HG03342 (cell line): ENCODE measurements at regions not wholly inside any gene's neighbourhood (a gene's known extent, or its start where the extent isn't known, plus 50 kb on each side); places are given as distances from the start of the nearest gene placed in this dataset.
"Not testable (repeated sequence)": the region's sequence is repeated elsewhere in the genome, so short reads cannot be mapped to it uniquely, and the experiment has no call there.

Experiments
- ATAC-seq: cut with Tn5 transposase; IDR thresholded peaks from one replicate; pipeline ENCODE4 v1.9.1; 2021; ENCODE audit warnings: mild to moderate bottlenecking, moderate library complexity; ENCODE audit not compliant: unreplicated experiment

DNA sequence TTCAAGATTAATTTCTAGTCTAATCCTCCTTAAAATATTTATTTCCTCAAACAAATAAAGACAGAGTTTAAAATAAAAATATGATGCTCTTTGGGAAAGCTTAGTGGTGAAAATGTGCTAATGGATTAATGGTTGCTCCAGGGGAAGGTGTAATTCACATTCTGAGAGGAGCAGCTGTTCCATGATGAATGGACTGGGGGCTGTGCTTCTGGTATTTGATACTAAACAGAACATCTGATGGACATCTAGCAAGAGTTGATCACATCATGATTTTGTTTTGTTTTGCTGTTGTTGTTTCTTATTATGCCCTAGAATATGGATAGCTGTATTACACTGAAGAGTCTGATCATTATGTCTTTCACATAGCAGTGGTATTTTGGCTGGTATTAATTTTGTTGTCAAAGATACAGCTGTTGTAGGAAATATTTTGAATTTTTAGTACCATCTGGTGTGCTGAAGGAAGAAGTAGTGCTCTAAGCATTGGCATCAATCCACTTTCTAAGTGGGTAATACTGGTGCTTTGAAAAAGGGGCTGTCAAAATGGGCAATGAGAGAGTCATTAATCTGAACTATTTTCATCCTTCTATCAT lies 296.4 kb downstream of the ADAMTS20 start:
- ATAC-seq = no peak

DNA sequence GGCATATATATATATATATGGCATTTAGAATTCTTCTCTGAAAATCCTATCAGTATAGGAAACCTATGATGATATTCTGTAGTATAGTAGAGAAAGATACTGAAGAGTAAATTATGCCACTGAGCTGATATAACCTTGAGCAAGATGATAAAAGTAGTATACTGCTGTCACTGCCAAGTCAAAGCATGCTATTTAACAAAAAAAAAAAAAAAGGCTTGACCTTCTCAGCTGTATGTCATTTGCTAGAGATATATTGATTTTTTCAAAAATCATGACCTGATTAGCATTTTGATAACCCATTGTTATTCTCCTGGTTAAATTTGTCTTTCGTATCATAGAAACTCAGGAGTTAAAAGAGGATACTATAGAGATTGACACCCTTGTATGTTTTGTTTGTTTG lies 299.4 kb downstream of the ADAMTS20 start:
- no peak for ATAC-seq

DNA sequence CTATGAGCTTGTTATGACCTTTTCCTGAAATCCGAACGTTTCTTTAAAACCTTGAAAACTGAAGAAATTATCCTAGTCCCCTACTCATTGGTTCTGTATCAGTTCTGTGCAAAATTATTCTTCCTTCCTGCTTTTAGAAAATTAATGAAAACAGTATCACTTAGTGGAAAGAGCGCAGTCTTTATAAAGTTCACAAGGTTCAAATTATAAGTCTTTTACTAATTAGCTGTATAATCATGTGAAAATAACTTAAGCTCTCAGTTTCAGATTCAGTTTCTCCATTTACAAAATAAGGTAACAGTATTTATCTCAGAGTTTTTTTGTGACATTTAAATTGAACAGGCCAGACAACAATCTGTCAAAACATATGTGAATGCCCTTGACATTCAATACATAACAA lies 306.1 kb downstream of the ADAMTS20 start:
- ATAC-seq = no peak

DNA sequence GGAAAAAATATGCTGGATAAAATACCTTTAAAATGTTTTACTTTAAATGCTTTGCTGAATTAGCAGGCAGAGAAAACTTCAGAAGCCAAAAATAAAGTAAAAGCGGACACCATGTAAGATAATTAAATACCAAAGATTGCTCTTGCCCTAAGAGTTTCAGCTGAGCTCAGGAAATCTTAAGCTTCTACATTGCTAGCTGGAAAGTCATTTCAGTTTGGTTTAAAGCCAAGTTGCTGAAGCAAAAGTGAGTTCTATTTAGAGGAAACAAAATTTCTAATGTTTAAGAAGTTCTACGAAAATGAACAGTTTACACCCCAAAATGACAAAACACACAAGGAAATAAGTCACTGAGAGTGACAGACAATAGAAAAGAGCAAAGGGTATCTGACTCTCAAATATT lies 310.0 kb downstream of the ADAMTS20 start:
- ATAC-seq = no peak

DNA sequence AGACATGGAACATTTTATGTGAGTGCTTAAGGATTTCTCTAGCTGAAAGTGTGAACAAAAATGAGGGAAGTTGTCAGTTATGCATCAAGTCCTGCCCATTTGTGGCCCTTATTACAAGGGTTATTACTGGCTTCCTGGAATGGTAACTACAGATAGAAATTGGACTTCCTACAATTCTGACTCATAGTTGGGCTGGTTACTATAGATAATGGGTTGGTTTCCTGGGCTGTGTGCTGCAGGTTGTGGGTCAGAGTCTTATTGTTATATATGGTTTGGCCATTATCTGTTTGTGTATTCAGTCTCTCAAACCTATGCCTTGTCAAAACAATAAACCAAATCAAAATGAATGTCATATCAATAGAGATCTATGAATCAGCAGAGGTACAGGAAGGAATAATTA lies 313.7 kb downstream of the ADAMTS20 start:
- no peak for ATAC-seq

DNA sequence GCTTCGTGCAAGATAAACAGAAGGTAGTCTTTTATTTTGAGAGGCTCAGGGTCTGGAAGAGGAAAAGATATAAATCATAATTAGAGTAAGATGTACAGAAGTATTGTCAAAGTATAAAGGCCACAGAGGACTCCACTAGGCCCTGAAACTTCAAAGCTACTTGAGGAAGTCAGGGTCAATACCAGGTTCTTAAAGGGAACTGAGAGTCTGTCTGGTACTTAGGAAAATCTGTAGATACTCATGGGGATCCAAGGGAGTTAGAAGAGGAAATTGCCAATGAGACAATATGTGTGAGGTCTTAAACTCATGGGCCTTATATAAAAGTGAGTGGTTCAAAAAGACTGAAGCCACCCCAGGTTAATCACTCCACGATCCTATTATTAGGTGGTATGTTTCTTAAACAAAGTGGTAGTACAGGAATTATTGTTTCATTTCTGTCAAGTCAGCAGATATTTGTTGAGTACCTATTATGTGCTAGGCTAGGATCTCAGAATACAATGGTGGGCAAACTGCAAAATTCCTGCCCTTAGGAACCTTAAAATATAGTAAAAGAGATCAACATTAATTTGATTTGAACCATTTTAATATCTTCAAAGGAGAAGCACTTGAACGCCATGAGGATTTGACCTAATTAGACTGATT lies 314.6 kb downstream of the ADAMTS20 start:
- no peak for ATAC-seq

DNA sequence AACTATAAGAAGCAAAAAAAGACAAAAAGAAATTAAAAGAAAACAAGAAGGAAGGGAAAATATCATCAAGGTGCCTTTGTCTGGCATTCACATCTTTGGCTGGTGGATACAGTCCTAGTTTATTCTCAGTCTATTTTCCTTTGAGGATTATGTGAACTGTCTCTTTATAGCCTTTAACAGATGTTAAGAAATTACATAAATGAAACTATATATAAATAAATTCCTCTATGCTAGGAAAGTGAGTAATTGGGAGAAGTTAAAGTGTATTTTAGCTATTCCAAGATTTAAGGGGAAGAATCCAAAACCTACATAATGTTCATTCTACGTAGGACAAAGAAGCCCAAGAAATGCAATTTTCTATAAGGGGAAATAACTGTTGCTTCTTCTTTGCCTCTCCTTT lies 316.3 kb downstream of the ADAMTS20 start:
- ATAC-seq = no peak

DNA sequence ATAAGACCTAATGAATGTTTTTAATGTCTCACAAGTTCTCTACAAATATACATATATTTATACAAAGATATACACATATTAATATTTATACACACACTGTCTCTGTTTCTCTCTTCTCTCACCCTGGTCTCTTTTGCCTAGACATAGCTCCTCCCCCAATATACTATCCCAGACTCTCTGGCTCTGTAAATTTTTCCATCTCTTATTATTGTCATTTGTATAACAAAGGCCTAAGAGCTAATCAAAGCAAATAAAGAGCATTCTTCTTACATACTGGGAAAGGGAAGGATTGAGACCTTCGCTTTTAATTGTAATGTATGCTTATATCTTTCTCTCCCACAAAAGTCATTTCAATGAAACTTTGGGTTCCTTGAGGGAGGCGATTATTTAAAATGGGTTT lies 318.1 kb downstream of the ADAMTS20 start:
- ATAC-seq = no peak

DNA sequence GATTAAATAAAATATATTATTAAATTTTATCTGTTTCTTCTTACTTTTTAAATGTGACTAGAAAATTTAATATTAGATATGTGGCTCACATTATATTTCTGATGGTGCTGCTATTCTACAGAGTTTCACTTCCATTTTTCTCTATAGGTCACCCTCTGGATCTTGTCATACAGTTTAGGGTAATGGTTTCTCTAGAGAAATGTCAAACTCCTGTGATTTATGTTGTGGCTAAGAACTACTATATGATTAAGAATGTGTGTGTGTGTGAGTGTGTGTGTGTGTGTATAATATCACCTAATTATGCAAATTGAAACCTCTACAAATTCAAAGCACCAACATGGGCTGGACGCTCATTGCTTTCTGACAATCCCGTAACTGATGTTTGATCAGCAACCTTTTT lies 325.9 kb downstream of the ADAMTS20 start:
- ATAC-seq = no peak

DNA sequence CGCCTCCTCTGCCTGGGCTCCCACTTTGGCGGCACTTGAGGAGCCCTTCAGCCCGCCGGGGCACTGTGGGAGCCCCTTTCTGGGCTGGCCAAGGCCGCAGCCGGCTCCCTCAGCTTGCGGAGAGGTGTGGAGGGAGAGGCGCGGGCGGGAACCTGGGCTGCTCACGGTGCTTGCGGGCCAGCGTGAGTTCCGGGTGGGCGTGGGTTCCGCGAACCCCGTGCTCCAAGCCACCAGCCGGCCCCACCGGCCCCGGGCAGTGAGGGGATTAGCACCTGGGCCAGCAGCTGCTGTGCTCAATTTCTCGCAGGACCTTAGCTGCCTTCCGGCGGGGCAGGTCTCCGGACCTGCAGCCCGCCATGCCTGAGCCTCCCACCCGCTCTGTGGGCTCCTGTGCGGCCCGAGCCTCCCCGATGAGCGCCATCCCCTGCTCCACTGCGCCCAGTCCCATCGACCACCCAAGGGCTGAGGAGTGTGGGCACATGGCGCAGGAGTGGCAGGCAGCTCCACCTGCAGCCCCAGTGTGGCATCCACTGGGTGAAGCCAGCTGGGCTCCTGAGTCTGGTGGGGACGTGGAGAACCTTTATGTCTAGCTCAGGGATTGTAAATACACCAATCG lies 327.7 kb downstream of the ADAMTS20 start:
- not testable (repeated sequence) for ATAC-seq

DNA sequence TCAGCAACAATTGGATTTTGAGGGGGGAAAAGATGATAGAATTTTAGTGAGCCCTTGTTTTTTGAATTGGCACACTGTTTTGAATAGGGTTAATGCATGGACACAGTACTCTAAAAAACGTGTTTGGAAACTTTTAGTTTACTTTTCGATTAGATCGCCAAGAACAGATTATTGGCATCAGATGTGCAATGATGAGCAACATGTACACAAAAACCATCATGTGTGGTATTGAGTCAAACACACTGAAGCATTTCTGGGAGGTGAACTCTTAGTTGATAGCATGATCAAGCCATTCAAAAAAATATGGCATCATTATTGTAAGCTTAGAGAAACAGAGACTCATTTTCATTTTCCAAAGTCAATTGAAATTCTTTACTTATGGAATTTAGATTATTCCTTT lies 329.2 kb downstream of the ADAMTS20 start:
- no peak for ATAC-seq

DNA sequence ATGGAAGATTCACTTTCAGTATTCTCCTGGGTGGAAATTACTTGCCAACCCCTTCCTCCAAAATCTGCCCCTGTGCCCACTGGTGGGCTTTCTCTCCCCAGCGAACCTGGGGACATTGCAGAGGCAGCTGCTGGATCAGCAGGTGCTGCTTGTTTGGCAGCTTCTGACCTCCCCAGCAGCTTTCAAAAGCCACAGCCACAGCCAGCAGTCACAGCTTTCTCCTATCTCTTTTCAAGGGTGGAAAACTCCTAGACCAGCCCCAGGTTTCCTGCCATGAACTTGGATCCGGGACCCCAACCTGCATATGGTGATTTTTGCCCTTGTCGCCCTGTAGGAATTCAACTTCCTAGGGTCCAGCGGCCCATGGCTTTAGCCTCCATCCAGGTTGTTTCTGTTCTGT lies 330.8 kb downstream of the ADAMTS20 start:
- no peak for ATAC-seq

DNA sequence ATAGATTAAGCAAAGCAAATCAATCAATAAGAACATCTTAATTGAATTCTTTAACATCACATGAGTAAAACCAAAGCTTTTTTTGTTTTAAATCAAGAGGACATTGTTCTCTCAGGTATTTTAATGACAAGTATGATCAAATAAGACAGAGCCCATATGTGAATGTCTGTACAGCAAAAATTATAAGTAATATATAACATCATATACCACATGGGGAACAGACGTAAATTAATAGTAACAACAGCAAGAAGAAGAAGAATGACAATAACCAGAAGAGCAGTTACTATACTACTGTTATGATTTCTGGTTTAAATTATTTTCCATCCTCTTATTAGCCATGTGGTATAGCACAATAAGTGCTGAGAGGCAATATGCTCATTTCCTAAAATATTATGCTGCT lies 335.5 kb downstream of the ADAMTS20 start:
- no peak for ATAC-seq

DNA sequence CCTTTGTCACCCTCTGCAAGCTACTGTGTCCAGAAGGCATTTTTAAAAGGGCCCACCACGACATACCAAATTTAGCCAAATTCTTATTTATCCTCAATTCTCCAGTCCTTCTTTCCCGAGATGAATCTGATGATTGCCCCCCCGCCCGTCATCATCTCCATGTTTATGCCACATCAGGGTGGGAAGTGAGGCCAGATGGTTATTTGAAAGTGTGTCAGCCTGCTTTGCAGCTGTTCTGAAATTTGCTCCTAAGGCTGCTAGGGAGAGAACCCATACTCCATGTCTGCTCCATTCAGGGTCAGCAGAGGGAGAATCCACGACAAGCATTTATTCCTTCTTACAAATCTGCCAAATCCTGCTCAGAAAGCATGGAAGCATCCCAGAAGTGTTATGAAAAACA lies 337.8 kb downstream of the ADAMTS20 start:
- no peak for ATAC-seq

DNA sequence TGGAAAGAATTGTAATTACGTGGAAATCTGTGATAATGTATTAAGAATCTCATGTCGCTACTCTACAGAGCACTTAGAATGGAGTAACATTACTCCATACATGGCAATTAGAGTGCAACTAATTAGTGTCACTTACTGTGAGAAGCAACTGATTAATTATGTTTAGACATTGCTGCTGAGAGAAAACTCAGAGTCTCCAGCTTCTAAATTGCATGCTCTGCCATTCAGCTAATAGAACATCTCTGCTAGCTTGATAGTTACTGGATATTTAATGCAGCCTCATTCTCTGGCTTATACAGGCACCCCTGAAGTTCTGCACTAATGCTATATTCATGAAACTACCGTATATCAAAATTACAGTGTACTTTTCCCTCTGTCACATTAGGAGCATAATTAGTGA lies 338.4 kb downstream of the ADAMTS20 start:
- ATAC-seq = no peak

DNA sequence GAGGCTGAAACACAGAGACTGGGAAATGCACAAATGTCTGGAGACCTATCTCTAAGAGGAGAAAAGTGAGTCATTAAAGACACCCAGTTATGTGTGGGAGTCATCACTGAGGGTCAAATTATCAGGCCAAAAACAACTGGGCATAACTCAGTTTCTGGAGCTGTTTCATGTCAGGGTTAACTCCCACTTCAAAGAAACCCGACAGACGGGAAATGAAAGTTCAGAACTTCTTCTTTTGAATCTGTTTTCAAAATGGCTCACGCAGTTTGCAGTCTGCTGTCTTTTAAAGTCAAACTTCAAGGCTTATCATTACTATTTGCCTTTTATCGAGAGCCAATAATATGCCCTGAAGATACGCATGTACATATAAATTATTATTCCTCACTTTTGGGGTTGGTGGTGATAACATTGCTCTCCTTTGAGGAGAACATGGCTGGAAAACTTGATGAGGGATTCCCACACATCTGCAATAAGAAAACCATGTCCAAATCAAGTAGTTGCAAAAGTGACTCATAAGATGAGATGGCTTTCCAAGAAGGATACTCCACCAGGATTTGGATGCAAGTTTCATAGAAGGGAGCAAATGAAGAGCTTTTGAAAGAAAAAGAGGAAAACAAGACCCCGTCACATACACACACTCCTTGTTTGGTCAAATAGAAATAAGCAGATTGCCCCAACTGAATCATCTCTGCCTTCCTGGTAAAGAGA lies 341.4 kb downstream of the ADAMTS20 start:
- peak; percentile 94 for ATAC-seq

DNA sequence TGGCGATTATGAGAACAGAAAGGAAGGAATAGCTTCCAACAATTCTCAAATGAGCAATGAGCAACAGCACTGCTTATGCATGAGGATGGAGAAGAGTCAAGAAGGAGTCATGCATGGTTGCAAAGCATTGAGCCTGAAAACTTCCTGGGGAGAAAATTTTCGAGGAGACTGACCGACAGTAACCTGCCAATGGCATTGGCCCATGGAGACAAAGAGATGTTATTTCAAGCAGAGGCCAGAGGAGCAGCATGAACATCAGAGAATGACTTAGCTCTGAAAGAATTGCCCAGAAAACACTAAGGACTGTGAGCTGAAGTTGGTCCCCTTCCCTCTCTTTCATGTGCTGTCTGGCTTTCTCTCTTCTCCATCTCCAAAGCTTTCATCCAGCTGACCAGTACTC lies 343.4 kb downstream of the ADAMTS20 start:
- ATAC-seq = no peak

DNA sequence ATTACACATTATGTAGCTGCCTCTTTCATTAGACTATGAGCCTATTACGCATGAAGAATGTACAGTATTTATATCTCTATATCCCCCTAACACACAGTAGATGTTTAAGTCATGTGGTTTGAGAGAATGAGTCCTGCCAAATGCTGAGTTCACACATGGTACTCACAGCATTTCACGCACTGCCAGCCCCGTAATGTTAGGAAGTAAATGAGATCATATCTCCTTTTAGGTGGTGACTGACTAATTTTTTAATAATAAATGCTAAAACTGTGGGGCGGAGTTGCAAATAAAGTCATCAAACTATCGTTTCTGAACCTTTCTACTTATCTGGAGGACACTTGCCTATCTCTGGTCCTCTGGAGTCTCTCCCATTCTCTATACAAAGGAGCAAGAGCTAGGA lies 343.8 kb downstream of the ADAMTS20 start:
- ATAC-seq = no peak

DNA sequence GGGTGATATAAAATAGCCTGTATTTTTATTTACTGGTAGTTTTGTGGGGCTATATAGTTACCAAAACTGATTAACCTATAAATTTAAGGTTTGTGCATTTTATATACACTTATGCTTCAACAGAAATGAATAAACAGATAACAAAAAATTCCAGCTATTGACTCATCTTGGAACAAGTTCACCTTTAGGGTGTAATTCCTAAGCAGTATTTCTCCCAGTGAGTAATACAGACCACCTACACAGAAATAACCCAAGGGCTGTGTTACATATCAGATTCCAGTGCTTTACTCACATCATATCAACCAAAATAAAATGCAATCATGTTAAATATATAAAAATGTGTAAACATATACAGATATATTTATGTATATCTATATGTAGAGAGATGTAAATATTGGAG lies 345.6 kb downstream of the ADAMTS20 start:
- no peak for ATAC-seq

DNA sequence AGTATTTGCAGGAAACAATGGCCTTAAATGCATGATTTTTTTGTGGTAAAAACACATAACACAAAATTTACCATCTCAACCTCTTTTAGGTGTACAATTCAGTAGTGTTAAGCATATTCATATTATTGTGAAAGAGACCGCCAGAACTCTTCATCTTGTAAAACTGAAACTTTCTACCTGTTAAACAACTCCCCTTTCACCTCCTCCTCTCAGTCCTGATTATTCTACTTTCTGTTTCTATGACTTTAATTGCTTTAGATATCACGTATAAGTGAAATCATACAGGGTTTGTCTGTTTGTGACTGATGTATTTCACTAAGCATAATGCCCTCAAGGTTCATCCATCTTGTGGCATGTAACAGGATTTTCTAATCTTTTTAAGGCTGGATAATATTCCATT lies 353.4 kb downstream of the ADAMTS20 start:
- ATAC-seq = no peak

DNA sequence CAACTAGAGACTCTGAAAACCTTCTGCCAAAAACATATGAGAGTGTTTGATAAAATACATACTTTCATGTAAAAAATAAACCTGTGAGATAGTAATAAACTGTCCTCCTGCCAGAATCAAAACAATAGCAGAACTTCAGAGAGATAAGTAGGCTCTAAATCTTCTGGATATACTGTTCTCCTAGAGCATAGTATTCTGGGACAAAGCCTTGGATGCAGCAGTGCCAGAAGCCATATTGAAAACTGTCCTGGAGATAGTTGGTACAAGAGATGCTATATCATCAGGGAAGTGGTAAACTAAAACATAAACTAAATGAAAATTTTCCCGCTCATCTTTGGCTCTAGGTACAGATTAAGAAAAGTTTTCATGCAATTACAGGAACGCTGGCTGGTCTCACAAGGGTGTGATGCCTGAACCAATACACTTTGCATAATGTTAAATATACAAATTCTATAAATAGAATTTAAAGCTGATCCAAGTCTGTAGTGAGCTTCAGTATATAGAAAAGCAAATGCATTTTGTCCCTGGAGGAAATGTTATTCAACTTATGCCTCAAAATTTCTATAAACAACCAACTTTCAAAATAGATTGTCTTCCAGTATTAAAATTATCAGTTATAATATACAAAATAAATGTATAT lies 355.6 kb downstream of the ADAMTS20 start:
- ATAC-seq = no peak

DNA sequence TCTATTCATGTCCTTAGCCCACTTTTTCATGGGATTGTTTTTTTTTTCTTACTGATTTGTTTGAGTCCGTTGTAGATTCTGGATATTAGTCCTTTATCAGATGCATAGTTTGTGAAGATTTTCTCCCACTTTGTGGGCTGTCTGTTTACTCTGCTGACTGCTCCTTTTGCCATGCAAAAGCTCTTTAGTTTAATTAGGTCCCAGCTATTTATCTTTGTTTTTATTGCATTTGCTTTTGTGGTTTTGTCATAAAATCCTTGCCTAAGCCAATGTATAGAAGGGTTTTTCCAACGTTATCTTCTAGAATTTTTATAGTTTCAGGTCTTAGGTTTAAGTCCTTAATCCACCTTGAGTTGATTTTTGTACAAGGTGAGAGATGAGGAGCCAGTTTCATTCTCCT lies 358.9 kb downstream of the ADAMTS20 start:
- not testable (repeated sequence) for ATAC-seq
